GM12878 (cell line): ENCODE measurements at regions not wholly inside any gene's neighbourhood (a gene's known extent, or its start where the extent isn't known, plus 50 kb on each side); places are given as distances from the start of the nearest gene placed in this dataset.

Experiments used
- ATAC-seq: fragments of 200-7000 bp; cut with Tn5 transposase; 3 replicates; pipeline ENCODE4 v1.9.1; 2020; ENCODE audit warnings: mild to moderate bottlenecking, moderate library complexity
- BruUV-seq: library from RNA; stranded (reverse); fragments of 400-500 nt; replicated peaks from 2 replicates; lab custom pipeline; 2021; lab: Mats Ljungman, UMichigan
- CTCF ChIA-PET: fragments of 300-600 bp; sonication (Branson Sonifier 250); formaldehyde crosslinking; extraction: SDS; loops from one replicate; lab custom pipeline; 2021; ENCODE audit warnings: inconsistent platforms; lab: Yijun Ruan, JAX
- POLR2A ChIA-PET: fragments of 350-600 bp; formaldehyde crosslinking; extraction: SDS; loops from one replicate; lab custom pipeline; 2021; ENCODE audit warnings: inconsistent platforms; lab: Charles Lee
- RAD21 ChIA-PET: fragments of 300-600 bp; sonication (Branson Sonifier 250); formaldehyde crosslinking; loops from one replicate; lab custom pipeline; 2023; ENCODE audit warnings: antibody characterized with exemption; ENCODE audit not compliant: unreplicated experiment; lab: Charles Lee
- SMC1A ChIA-PET: fragments of 300-600 bp; sonication (Branson Sonifier 250); formaldehyde crosslinking; loops from one replicate; lab custom pipeline; 2023; ENCODE audit not compliant: unreplicated experiment, uncharacterized antibody; lab: Charles Lee
- DNase-seq: peaks from one replicate; pipeline ENCODE4 v3.0.0-alpha.2; 2011; ENCODE audit warnings: low read depth, low spot score
- FAIRE-seq: peaks from 3 replicates; lab custom pipeline; 2011; peaks lifted over from hg19 to GRCh38; lab: Jason Lieb, UNC
- H2AFZ ChIP-seq: 2 replicates; pipeline ENCODE4 v1.6.0; 2011; ENCODE audit warnings: low read depth, low read length, control low read depth; ENCODE audit not compliant: control insufficient read depth
- H3K27ac ChIP-seq: 2 replicates; pipeline ENCODE4 v1.5.1; 2011; ENCODE audit warnings: control low read depth; ENCODE audit not compliant: control insufficient read depth, insufficient read depth
- H3K27me3 ChIP-seq, 2 experiments: replicated peaks in 1 of 2; 2 replicates each; pipeline versions ENCODE4 v1.6.0 to v1.6.1; 2011; ENCODE audit warnings: low read length in 1 of 2; ENCODE audit not compliant: control insufficient read depth in 2 of 2, insufficient read depth in 2 of 2
- H3K36me3 ChIP-seq, 2 experiments: 2 replicates each; pipeline ENCODE4 v1.5.1; 2011; ENCODE audit warnings: low read length in 1 of 2; ENCODE audit not compliant: control insufficient read depth in 2 of 2, insufficient read depth in 2 of 2
- H3K4me1 ChIP-seq: 2 replicates; pipeline ENCODE4 v1.6.1; 2011; ENCODE audit warnings: mild to moderate bottlenecking, low read length, moderate library complexity, mixed read lengths; ENCODE audit not compliant: control insufficient read depth, insufficient read depth
- H3K4me2 ChIP-seq: 2 replicates; pipeline ENCODE4 v1.6.0; 2011; ENCODE audit warnings: control low read depth; ENCODE audit not compliant: control insufficient read depth, insufficient read depth
- H3K4me3 ChIP-seq: fragments of 200-600 bp; sonication (generic); 2 replicates; pipeline ENCODE4 v1.5.1; 2016
- H3K79me2 ChIP-seq: 2 replicates; pipeline ENCODE4 v1.6.0; 2011; ENCODE audit warnings: low read length; ENCODE audit not compliant: control insufficient read depth, insufficient read depth
- H3K9ac ChIP-seq: 2 replicates; pipeline ENCODE4 v1.8.0; 2011; ENCODE audit warnings: low read length, control low read depth, mixed read lengths; ENCODE audit not compliant: control insufficient read depth, insufficient read depth
- H3K9me3 ChIP-seq: replicated peaks from 3 replicates; pipeline ENCODE4 v1.5.1; 2011; ENCODE audit warnings: mild to moderate bottlenecking, low read length; ENCODE audit not compliant: control insufficient read depth, insufficient read depth
- H4K20me1 ChIP-seq: 2 replicates; pipeline ENCODE4 v1.6.0; 2011; ENCODE audit not compliant: control insufficient read depth, insufficient read depth
- CBX5 ChIP-seq: sonication (generic); IDR thresholded peaks from 2 replicates; pipeline ENCODE4 v1.6.1; 2016; ENCODE audit warnings: low read depth, moderate library complexity, mild to moderate bottlenecking, inconsistent platforms
- DPF2 ChIP-seq: fragments of 450-650 bp; IDR thresholded peaks from 2 replicates; pipeline ENCODE4 v1.6.1; 2017; ENCODE audit warnings: mild to moderate bottlenecking
- PAX5 ChIP-seq: IDR thresholded peaks from 2 replicates; pipeline ENCODE4 v1.6.1; 2011; ENCODE audit warnings: low read depth, low read length, borderline replicate concordance
- PML ChIP-seq: IDR thresholded peaks from 2 replicates; pipeline ENCODE4 v1.6.1; 2012; ENCODE audit warnings: low read length, inconsistent platforms
- POU2F2 ChIP-seq: IDR thresholded peaks from 3 replicates; pipeline ENCODE4 v1.6.1; 2011; ENCODE audit warnings: low read depth, mild to moderate bottlenecking, low read length, borderline replicate concordance
- SIX5 ChIP-seq: IDR thresholded peaks from 2 replicates; pipeline ENCODE4 v1.6.1; 2011; ENCODE audit warnings: mild to moderate bottlenecking, low read depth, low read length, moderate library complexity; ENCODE audit not compliant: severe bottlenecking
- SMAD5 ChIP-seq: IDR thresholded peaks from 2 replicates; pipeline ENCODE4 v1.6.1; 2016; ENCODE audit warnings: antibody characterized with exemption, low read depth
- WGBS: methylation state at CpG from one replicate; pipeline ENCODE4 v1.1.6; 2016; ENCODE audit warnings: low lambda C conversion rate; ENCODE audit not compliant: insufficient replicate concordance, insufficient coverage; ENCODE audit errors: missing lambda C conversion rate; 5-methylcytosine and 5-hydroxymethylcytosine counted together
- in situ Hi-C: fragments of 300-500 bp; cut with MboI; formaldehyde crosslinking; loops from 9 replicates; pipeline ENCODE4 v1.14.3; 2018; ENCODE audit warnings: mixed read lengths
- intact Hi-C: fragments of 100-400 bp; cut with micrococcal nuclease; formaldehyde crosslinking; loops from one replicate; pipeline ENCODE4 v1.14.2; 2022; ENCODE audit not compliant: unreplicated experiment
- TF ChIP-seq, protein P1 (sequence below): IDR thresholded peaks from 2 replicates; pipeline ENCODE4 v1.6.1; 2012; ENCODE audit warnings: low read length, inconsistent platforms
- TF ChIP-seq, protein P2 (sequence below), 3 experiments: IDR thresholded peaks in 2 of 3; conservative IDR thresholded peaks in 1 of 3; 2 replicates each; pipeline ENCODE4 v1.5.1; 2011; ENCODE audit warnings: low read depth in 3 of 3, low read length in 3 of 3, mild to moderate bottlenecking in 3 of 3, control low read depth in 2 of 3, moderate library complexity in 2 of 3, inconsistent platforms in 1 of 3, mixed read lengths in 1 of 3; ENCODE audit not compliant: control insufficient read depth in 2 of 3, insufficient read depth in 1 of 3; ENCODE audit errors: extremely low read depth in 1 of 3
- TF ChIP-seq, protein P3 (sequence below): fragments of 450-650 bp; IDR thresholded peaks from 2 replicates; pipeline ENCODE4 v1.6.1; 2017; ENCODE audit warnings: mild to moderate bottlenecking, moderate library complexity

- intact Hi-C loops, result no loop called here
- no peak overlapping the region for H3K27ac ChIP-seq
- 42% methylated on average over 5 of the region's 5 CpGs for WGBS
- no peaks in the 10 kb centered on the region for H3K79me2 ChIP-seq
- FAIRE-seq (no peak), ATAC-seq (no peak), DNase-seq (no peak)
- H3K27me3 ChIP-seq, result peaks cover 2 to 7% of the 10 kb centered on the region in 2 experiments
- BruUV-seq, result no TSS peak
- SMC1A ChIA-PET, result no interaction called here
- no peaks in the 10 kb centered on the region for H3K36me3 ChIP-seq
- H3K4me3 ChIP-seq, result no peak overlapping the region
- in situ Hi-C loops, result no loop called here
- POLR2A ChIA-PET, result no interaction called here
- no peak overlapping the region for H3K4me2 ChIP-seq
- no peaks in the 10 kb centered on the region for H4K20me1 ChIP-seq
- no peak overlapping the region for H3K9ac ChIP-seq
- H2AFZ ChIP-seq, result no peak overlapping the region
- TF ChIP-seq, protein P1, sequence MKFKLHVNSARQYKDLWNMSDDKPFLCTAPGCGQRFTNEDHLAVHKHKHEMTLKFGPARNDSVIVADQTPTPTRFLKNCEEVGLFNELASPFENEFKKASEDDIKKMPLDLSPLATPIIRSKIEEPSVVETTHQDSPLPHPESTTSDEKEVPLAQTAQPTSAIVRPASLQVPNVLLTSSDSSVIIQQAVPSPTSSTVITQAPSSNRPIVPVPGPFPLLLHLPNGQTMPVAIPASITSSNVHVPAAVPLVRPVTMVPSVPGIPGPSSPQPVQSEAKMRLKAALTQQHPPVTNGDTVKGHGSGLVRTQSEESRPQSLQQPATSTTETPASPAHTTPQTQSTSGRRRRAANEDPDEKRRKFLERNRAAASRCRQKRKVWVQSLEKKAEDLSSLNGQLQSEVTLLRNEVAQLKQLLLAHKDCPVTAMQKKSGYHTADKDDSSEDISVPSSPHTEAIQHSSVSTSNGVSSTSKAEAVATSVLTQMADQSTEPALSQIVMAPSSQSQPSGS, result no peak
- no peak for TF ChIP-seq SIX5
- TF ChIP-seq, protein P2, sequence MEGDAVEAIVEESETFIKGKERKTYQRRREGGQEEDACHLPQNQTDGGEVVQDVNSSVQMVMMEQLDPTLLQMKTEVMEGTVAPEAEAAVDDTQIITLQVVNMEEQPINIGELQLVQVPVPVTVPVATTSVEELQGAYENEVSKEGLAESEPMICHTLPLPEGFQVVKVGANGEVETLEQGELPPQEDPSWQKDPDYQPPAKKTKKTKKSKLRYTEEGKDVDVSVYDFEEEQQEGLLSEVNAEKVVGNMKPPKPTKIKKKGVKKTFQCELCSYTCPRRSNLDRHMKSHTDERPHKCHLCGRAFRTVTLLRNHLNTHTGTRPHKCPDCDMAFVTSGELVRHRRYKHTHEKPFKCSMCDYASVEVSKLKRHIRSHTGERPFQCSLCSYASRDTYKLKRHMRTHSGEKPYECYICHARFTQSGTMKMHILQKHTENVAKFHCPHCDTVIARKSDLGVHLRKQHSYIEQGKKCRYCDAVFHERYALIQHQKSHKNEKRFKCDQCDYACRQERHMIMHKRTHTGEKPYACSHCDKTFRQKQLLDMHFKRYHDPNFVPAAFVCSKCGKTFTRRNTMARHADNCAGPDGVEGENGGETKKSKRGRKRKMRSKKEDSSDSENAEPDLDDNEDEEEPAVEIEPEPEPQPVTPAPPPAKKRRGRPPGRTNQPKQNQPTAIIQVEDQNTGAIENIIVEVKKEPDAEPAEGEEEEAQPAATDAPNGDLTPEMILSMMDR (IDR thresholded peaks at IDR 0.05 in 2 of 3, conservative IDR thresholded peaks at IDR 0.05 in 1 of 3; ENCODE audit: control insufficient read depth in 2 of 3, extremely low read depth in 1 of 3, insufficient read depth in 1 of 3, low read depth in 3 of 3, low read length in 3 of 3), result no peak
- no peak for TF ChIP-seq SMAD5
- TF ChIP-seq PML, result no peak
- TF ChIP-seq CBX5, result no peak
- no peak for TF ChIP-seq POU2F2
- TF ChIP-seq DPF2, result no peak
- TF ChIP-seq PAX5, result no peak
- TF ChIP-seq, protein P3, sequence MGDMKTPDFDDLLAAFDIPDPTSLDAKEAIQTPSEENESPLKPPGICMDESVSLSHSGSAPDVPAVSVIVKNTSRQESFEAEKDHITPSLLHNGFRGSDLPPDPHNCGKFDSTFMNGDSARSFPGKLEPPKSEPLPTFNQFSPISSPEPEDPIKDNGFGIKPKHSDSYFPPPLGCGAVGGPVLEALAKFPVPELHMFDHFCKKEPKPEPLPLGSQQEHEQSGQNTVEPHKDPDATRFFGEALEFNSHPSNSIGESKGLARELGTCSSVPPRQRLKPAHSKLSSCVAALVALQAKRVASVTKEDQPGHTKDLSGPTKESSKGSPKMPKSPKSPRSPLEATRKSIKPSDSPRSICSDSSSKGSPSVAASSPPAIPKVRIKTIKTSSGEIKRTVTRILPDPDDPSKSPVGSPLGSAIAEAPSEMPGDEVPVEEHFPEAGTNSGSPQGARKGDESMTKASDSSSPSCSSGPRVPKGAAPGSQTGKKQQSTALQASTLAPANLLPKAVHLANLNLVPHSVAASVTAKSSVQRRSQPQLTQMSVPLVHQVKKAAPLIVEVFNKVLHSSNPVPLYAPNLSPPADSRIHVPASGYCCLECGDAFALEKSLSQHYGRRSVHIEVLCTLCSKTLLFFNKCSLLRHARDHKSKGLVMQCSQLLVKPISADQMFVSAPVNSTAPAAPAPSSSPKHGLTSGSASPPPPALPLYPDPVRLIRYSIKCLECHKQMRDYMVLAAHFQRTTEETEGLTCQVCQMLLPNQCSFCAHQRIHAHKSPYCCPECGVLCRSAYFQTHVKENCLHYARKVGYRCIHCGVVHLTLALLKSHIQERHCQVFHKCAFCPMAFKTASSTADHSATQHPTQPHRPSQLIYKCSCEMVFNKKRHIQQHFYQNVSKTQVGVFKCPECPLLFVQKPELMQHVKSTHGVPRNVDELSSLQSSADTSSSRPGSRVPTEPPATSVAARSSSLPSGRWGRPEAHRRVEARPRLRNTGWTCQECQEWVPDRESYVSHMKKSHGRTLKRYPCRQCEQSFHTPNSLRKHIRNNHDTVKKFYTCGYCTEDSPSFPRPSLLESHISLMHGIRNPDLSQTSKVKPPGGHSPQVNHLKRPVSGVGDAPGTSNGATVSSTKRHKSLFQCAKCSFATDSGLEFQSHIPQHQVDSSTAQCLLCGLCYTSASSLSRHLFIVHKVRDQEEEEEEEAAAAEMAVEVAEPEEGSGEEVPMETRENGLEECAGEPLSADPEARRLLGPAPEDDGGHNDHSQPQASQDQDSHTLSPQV, result no peak
- TF ChIP-seq, all 136 proteins: peak for 0
- Histone ChIP-seq H3K9me3 (no peaks in the 10 kb centered on the region; the same call in 2 of the 3 replicates), H3K4me1 (no peaks in the 10 kb centered on the region)
- ChIA-PET RAD21 (no interaction called here), CTCF (interaction anchor here (1.0 to 1.4 kb wide), 3 partner anchors 13 to 523 kb away, joined by 3 to 7 read pairs (median 4); no protein-coding TSS in a partner anchor)
Measured at GRCh38 chr20:51313358-51313827, 229.1 kb downstream of the NFATC2 start.
